Renal pelvis (tissue), 1 donor: ENCODE measurements at regions not wholly inside any gene's neighbourhood (a gene's known extent, or its start where the extent isn't known, plus 50 kb on each side); places are given as distances from the start of the nearest gene placed in this dataset.
"Not testable (repeated sequence)": the region's sequence is repeated elsewhere in the genome, so short reads cannot be mapped to it uniquely, and the experiment has no call there.

ENCODE experiments used
- DNase-seq: peaks from one replicate; pipeline ENCODE4 v3.0.0-alpha.2; 2013

DNA sequence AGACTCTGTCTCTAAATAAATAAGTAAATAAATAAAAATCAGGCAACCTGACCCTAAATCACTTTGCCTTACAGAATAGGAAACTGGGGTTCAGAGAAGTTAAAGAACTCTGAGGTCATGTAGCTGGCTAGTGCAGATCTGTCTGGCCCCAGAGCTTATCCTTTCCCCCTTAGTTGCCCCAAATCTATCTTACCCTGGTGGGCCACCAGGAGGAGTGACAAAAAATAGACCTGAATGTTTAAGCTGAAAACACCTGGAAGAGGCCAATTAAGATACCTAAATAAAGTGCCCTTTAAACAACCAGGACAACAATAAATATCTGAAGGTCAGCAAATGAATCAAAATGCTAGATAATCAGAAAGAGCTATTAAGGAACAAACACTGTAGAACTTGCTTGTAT lies 59.7 kb downstream of the TEX35 start:
- DNase-seq, result no peak

DNA sequence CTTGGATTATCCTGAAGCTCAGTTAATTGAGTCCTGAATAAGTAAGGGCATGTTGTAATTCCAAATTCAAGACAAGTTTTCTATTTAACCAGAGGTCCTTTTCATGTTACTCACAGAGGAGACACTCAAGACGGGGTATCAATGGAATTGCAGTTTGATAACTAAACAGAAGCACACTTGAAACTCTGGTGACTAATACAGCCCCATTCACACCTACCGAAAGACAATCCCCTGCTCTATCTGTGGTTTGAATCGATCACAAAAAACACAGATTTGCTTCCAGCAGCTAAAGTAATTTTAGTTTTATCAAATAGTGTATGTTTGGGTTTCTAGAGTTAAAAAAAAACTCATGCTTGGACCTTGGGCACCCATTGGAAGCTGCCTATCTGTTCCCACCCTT lies 60.4 kb downstream of the TEX35 start:
- DNase-seq, result no peak

DNA sequence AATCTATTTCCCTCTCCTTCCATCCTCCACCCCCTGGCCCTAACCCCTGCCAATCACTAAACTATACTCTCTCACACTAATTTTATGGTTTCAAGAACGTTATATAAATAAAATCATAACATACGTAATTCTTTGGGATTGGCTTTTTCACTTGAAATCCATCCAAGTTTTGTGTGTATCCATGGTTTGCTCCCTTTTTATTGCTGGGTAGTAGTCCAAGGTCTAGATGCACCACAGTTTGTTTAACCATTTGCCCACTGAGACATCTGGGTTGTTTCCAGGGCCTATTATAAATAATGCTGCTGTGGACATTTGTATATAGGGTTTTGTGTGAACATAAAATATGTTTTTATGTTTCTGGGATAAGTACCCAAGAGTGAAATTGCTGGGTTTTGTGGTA lies 61.4 kb downstream of the TEX35 start:
- DNase-seq, result no peak

DNA sequence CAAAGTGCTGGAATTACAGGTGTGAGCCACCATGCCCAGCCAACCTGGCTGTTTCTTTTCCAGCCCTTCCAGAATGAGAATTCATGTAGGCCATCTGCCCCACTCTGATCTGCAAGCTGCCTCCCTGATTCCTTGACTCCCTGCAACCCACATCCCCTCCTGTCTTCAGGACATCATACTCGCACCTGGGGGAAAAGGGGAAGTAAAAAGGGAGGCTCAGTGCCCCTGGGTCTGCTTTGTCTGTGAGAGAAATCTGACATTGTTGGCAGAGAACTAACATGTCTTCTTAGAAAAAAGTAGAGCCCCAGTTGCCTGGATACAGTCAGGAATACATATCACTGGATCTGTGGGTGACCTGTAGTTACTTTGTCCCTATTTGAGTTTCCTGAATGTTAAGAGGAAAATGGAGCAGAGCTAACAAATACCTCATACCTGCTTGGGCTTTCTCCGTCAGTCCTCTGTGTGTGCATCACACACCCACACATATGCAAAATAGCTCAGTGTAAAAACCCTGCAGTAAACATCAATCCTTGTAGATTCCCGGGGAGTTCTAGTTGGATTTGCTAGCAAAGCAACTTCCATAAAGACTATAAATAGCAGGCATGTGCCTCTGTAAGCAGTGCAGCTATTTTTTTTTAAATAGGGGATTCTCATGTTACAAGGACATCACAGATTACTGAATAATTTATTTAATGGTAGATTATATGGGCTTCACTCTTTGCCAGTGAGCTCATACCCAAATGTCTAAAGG lies 62.9 kb downstream of the TEX35 start:
- DNase-seq, result peak; percentile 27

- no peak for DNase-seq
Observed at GRCh38 chr1:178576841-178577240, 63.9 kb downstream of the TEX35 start.

DNA sequence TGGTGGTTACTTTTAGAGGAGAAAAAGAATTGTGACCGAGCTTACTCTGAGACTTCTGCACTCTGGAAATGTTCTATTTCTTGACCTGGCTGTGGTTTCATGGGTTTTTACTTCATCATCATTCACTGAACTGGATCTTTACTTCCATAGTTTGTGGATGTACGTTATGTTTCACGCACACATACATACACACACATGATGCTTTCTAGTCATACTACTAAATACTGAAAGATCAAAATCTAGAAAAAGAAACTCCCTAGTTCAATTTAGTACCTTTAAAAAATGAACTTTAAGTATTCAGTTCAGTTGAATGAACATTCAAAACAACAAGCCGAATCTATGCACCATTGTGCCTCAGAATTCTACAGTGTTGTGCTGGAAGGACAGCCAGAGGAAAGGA lies 65.0 kb downstream of the TEX35 start:
- no peak for DNase-seq

GRCh38 chr1:178578541-178578940 lies 65.6 kb downstream of the TEX35 start:
- DNase-seq, result no peak

- no peak for DNase-seq
Observed at GRCh38 chr1:178579095-178579494, 66.2 kb downstream of the TEX35 start.

DNA sequence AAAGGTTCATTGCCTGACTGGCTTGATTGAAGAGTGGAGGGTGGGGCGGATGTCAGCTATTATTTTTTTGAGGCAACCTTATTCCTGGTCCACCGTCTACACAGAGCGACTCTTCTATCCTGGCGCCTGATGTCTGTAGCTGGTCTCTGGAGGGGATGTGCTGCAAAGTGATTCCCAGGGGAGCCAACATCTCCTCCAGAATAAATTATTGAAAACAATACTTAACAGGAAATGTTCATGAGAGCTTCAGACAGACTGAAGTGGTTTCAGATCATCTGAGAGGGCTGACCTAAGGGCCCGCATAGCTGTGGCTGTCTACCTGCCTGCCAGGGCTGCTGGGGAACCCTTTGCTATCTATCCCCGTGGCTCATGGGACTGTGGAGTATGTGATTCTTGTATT lies 66.7 kb downstream of the TEX35 start:
- no peak for DNase-seq

DNA sequence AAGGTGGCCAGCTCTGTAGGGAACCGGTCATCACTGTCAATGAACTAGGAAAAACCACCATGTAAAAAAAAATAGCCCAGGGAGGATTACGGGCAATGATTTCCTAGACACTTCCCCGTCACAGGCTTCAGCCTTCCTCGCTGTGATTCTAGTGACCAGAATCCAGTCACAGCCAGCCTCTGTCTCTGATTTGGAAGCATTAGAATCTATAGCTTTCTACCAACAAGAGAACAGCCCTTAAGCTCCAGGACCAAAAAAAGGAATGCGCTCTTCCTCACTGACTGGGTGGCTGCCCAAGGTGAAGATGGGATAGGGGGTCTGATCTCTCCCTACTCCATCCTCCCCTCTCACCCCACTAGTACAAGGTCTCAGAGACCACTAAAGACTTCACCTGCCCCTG lies 67.2 kb downstream of the TEX35 start:
- no peak for DNase-seq

- DNase-seq, result no peak
Observed at GRCh38 chr1:178580876-178581275, 68.0 kb downstream of the TEX35 start.

DNA sequence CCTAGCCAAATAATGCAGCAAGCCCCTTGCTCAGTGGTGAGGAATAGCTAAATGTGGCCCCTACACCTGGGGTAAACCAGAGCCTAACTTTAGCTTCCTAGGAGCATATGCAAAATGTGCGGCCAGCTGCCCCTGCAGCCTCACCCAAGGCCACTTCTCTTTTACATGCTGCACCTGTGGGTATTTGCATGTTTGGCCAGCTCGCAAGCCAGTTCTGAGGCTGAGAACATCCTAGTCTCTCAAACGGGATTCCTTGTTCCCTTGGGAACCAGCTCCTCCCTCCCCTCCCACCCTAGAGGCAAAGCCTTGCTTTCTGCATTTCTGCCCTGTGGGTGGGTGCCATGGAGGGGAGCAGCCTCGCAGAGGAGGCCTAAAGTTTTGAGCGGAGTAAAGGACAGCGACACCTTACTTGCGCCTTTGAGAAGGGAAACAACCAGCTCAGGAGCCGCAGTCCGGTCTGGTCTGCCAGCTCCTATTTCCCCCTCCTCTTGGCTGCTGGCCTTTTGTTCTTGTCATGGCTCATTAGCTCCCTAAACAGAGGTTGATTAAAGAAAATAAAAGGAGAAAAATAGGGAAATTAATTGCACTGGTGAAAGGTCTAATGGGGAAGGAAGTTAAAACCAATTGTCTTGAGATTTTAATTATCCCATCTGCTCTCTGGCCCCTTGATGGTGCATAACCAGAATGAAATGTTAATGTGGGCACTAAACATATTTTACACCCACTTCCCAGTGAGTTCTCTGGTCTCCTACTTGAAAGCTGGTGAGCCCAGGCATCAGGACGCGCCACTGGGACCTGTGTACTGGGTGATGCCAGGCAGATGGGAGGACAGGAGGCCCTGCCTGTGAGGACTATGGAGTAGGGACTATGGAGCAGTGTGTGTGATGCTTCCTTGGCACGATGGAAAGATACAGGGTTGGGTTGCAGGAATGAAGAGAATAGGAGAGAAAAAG lies 68.7 kb downstream of the TEX35 start:
- DNase-seq, result peak; percentile 61

DNA sequence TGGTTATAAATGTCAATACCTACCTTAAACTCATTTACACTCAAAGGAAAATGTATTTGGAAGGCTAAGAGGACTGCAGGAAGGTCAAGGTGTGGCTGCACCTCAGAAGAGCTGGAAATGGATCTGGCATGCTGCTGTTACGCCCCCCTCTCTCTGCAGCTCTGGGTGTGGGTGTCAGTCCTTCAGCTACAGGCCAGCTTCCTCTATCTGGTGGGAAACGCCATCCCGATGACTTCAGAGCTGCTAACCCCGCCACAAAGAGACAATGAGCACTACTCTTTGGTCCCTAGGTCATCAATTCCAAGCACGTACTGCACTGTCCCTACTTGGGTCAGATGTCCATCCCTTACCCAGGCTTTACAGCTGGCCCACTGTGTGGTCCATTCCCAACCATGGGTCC lies 74.2 kb downstream of the TEX35 start:
- DNase-seq, result no peak

DNA sequence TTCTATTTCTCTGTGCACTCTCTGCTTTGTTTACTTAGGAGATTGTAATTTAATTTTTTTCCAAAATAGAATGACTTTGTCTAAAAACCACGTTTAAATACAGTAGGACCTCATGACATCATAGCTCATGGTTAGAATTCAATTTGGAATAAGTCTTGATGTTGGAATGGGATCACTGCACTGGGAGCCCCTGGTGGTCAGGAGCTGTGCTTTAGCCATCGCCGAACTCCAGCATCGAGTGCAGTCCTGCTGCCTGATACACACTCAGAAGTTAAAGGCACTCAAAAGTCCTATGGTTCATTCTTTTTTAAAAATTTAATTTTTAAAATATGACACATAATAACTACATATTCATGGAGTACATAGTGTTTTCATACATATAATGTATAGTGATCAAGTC lies 75.1 kb downstream of the TEX35 start:
- no peak for DNase-seq

- not testable (repeated sequence) for DNase-seq
Observed at GRCh38 chr1:178589042-178589441, 76.1 kb downstream of the TEX35 start.

DNA sequence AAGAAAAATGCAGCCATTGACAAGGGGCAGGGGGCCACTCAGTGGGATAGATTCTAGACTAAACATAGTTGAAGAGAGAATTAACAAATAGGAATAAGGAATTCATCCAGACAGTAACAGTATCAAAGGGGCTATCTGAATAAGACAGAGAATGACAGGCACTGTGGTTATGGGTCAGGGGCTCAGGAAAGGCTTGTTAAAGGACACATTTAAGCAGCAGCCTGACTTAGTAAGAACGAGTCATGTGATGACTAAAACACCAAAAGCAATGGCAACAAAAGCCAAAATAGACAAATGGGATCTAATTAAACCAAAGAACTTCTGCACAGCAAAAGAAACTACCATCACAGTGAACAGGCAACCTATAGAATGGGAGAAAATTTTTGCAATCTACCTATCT lies 78.9 kb downstream of the TEX35 start:
- DNase-seq, result not testable (repeated sequence)

DNA sequence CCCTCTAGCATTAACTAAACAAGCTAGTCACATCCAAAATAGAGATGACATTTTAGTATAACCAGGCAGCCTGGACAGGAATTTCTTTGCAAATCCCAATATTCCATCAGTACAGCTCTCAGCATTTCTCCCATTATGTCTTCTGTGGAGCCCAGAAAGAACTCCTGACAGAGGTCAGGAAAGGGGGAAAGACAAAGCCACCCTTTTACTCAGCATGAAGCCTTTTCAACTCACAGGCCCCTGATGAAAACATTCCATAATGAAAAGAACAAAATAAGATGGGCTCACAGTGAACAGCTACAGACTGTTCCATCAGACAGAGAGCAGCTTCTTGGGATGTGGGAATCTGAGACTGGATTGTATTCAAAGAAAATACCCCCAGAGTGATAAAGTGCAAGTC lies 80.6 kb downstream of the TEX35 start:
- DNase-seq, result no peak

- DNase-seq, result no peak
Observed at GRCh38 chr1:178594133-178594532, 81.2 kb downstream of the TEX35 start.

GRCh38 chr1:178595491-178595890 lies 82.6 kb downstream of the TEX35 start:
- DNase-seq, result no peak

DNA sequence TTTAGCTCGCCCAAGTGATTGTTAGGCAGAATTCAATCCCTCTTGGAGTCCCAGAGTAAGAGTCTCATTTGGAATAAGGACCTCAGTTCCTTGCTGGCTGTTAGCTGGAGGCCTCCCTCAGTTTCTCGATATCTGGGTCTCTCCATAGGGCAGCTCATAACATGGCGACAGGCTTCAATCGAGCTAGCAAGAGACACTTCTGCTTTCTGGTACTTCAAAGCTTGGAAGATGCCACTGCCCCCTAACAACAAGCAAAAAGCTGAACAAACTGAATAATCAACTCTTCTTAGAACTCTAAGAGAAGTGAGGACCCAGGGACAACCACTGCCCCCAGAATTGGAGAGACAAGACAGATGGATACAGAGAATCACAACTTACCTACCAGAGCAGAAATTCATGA lies 86.2 kb downstream of the TEX35 start:
- DNase-seq, result no peak

DNA sequence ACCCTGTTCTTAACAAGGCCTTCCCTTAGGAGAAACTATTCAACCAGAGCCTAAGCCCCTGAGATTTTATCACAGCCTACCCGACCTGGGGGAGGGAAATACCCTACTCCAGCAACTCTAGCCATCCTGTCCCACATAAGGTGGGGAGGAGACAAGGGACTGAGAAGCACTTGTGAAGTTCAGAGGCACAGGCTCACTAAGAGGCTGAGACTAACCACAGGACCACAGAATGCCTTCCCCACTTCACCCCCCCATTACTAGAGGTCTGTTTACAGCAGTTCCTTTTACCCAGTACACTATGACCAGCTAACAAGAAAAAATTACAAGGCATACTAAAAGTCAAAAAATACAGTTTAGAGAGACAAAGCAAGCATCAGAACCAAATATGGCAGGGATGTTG lies 86.8 kb downstream of the TEX35 start:
- no peak for DNase-seq

GRCh38 chr1:178603926-178604325 lies 91.0 kb downstream of the TEX35 start:
- DNase-seq, result no peak

DNA sequence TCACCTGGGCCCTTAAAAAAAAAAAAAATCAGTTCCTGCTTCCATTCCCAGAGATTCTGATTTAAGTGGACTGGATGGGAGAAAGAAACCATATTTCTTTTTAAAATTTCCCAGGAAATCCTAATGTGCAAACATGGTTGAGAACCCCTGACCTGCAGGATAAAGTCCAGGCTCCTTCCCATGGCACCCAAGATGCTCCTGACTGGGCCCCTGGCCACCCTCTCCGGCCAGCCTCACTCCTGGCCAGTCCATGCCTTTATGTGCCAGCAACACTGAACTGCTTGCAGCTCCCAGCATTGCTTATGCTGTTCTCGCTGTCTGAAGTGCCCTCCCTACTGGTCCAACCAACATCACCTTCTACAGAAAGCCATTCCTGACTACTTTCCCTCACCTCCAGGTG lies 93.9 kb downstream of the TEX35 start:
- DNase-seq, result no peak
